Hippocampal formation (tissue), 2 donors: ENCODE measurements at regions not wholly inside any gene's neighbourhood (a gene's known extent, or its start where the extent isn't known, plus 50 kb on each side); places are given as distances from the start of the nearest gene placed in this dataset.
A peak's percentile ranks its signal among the peaks of the same experiment; 100 is the strongest.

Experiments used
- DNase-seq, 2 donors: peaks; one replicate each; lab custom pipeline; 2025; lab: John Stamatoyannopoulos, UW

GRCh38 chr3:160130950-160131349 lies 94.3 kb upstream of the C3orf80 start:
- no peak for DNase-seq

GRCh38 chr3:160132226-160132625 lies 93.0 kb upstream of the C3orf80 start:
- DNase-seq = no peak

- no peak for DNase-seq
These were observed 91.5 kb upstream of the C3orf80 start for GRCh38 chr3:160133757-160134156.

GRCh38 chr3:160134454-160134853 lies 90.8 kb upstream of the C3orf80 start:
- no peak for DNase-seq

GRCh38 chr3:160134964-160135363 lies 90.3 kb upstream of the C3orf80 start:
- DNase-seq = no peak

GRCh38 chr3:160135851-160136250 lies 89.4 kb upstream of the C3orf80 start:
- DNase-seq = no peak

GRCh38 chr3:160136421-160136820 lies 88.8 kb upstream of the C3orf80 start:
- DNase-seq = no peak

GRCh38 chr3:160139291-160139690 lies 85.9 kb upstream of the C3orf80 start:
- DNase-seq = no peak

- no peak for DNase-seq
These were observed 84.5 kb upstream of the C3orf80 start for GRCh38 chr3:160140756-160141155.

- no peak for DNase-seq
These were observed 83.6 kb upstream of the C3orf80 start for GRCh38 chr3:160141485-160142185.

GRCh38 chr3:160143482-160143881 lies 81.7 kb upstream of the C3orf80 start:
- DNase-seq = no peak

GRCh38 chr3:160150066-160150465 lies 75.2 kb upstream of the C3orf80 start:
- DNase-seq = no peak

GRCh38 chr3:160150525-160150924 lies 74.7 kb upstream of the C3orf80 start:
- no peak for DNase-seq

GRCh38 chr3:160152638-160153037 lies 72.6 kb upstream of the C3orf80 start:
- DNase-seq = no peak

GRCh38 chr3:160154033-160154432 lies 71.2 kb upstream of the C3orf80 start:
- DNase-seq = no peak

- DNase-seq = no peak
These were observed 70.6 kb upstream of the C3orf80 start for GRCh38 chr3:160154596-160154995.

- no peak for DNase-seq
These were observed 67.9 kb upstream of the C3orf80 start for GRCh38 chr3:160157321-160157720.

- DNase-seq = no peak
These were observed 65.9 kb upstream of the C3orf80 start for GRCh38 chr3:160159341-160159740.

GRCh38 chr3:160159806-160160205 lies 65.4 kb upstream of the C3orf80 start:
- DNase-seq = no peak

GRCh38 chr3:160161921-160162320 lies 63.3 kb upstream of the C3orf80 start:
- no peak for DNase-seq

GRCh38 chr3:160162440-160162839 lies 62.8 kb upstream of the C3orf80 start:
- DNase-seq = no peak

- peak in 1 of 2 donors; percentile 19 for DNase-seq
These were observed 61.9 kb upstream of the C3orf80 start for GRCh38 chr3:160163229-160163878.

GRCh38 chr3:160168246-160168645 lies 57.0 kb upstream of the C3orf80 start:
- no peak for DNase-seq
